ENCODE measurements at regions not wholly inside any gene's neighbourhood (a gene's known extent, or its start where the extent isn't known, plus 50 kb on each side); places are given as distances from the start of the nearest gene placed in this dataset.

GRCh38 chr6:85017352-85017751 is 253.0 kb upstream of the TBX18 start:
- no peak for DNase-seq
- Histone ChIP-seq H3K9me3 (ENCODE audit: severe bottlenecking) (no peaks in the 10 kb centered on the region), H3K27me3 (ENCODE audit: insufficient read depth, low read depth, severe bottlenecking) (peaks cover 52% of the 10 kb centered on the region), H3K27ac (no peak overlapping the region), H3K36me3 (no peaks in the 10 kb centered on the region), H3K4me3 (ENCODE audit: low read depth, low read length) (no peak overlapping the region)
- TF ChIP-seq, protein P1, sequence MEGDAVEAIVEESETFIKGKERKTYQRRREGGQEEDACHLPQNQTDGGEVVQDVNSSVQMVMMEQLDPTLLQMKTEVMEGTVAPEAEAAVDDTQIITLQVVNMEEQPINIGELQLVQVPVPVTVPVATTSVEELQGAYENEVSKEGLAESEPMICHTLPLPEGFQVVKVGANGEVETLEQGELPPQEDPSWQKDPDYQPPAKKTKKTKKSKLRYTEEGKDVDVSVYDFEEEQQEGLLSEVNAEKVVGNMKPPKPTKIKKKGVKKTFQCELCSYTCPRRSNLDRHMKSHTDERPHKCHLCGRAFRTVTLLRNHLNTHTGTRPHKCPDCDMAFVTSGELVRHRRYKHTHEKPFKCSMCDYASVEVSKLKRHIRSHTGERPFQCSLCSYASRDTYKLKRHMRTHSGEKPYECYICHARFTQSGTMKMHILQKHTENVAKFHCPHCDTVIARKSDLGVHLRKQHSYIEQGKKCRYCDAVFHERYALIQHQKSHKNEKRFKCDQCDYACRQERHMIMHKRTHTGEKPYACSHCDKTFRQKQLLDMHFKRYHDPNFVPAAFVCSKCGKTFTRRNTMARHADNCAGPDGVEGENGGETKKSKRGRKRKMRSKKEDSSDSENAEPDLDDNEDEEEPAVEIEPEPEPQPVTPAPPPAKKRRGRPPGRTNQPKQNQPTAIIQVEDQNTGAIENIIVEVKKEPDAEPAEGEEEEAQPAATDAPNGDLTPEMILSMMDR (IDR thresholded peaks at IDR 0.05; ENCODE audit: low read depth, low read length) = no peak

DNA sequence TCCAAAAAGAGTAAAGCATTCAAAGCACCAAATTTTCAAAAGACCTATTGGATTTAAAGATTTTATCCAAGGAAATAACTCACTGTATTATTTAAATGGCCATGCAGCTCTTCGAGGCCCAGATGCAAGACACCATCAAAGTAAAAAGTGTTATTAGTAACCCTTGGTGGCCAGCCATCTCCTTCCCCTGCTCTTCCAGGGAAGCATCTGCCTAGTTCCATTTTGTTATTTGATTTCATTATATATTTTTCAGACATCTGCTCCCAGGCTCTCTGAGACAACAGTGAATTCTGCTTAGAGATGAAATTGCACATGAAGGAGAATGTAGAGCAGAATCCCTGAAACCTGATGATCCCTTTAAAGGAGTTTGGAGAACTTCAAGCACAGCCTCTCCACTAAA is 252.3 kb upstream of the TBX18 start:
- H3K36me3 ChIP-seq = no peaks in the 10 kb centered on the region
- H3K9me3 ChIP-seq (ENCODE audit: severe bottlenecking) = no peaks in the 10 kb centered on the region
- no peak overlapping the region for H3K4me3 ChIP-seq (ENCODE audit: low read depth, low read length)

DNA sequence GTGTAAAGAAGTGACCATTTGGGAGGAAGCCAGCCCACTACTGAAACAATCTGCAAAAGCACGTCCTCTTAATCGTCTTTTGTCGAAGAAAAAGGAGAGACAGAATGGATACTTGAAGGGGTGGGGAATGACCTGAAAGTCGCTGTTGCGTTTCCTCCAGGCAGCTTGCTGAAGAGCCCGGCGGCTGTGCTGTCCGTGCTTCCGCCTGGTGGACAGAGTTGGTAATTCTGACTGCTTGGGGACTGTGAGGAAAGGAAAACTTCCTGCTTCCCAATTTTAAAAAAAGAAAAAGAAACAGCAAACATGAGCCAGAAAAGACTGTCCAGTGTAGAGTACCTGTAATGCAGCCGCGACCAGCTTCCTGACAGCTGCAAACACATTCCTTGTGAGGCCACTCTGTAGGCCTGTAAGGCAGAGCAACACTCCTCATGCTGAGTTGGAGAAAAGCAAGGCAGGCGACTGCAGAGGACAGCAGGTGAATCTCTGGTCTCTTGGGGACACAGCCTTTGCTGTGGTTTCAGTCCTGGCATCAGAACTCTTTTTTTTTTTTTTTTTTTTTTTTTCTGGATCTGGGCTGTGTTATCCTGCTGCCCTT is 251.1 kb upstream of the TBX18 start:
- DNase-seq = peak; percentile 66
- TF ChIP-seq, protein P1 (IDR thresholded peaks at IDR 0.05; ENCODE audit: low read depth, low read length) = peak; percentile 74
- Histone ChIP-seq H3K4me3 (ENCODE audit: low read depth, low read length) (no peak overlapping the region), H3K36me3 (no peaks in the 10 kb centered on the region), H3K9me3 (ENCODE audit: severe bottlenecking) (no peaks in the 10 kb centered on the region), H3K27ac (no peak overlapping the region), H3K27me3 (ENCODE audit: insufficient read depth, low read depth, severe bottlenecking) (peaks cover 50% of the 10 kb centered on the region)

More for the DNA sequence above, 252.3 kb upstream of the TBX18 start:
- DNase-seq = no peak
- TF ChIP-seq, protein P1 (IDR thresholded peaks at IDR 0.05; ENCODE audit: low read depth, low read length) = no peak
- H3K27me3 ChIP-seq (ENCODE audit: insufficient read depth, low read depth, severe bottlenecking) = peaks cover 50% of the 10 kb centered on the region
- no peak overlapping the region for H3K27ac ChIP-seq

GRCh38 chr6:85010865-85011264 is 246.5 kb upstream of the TBX18 start:
- no peak for DNase-seq
- TF ChIP-seq, protein P1 (IDR thresholded peaks at IDR 0.05; ENCODE audit: low read depth, low read length) = no peak
- Histone ChIP-seq H3K27ac (no peak overlapping the region), H3K9me3 (ENCODE audit: severe bottlenecking) (no peaks in the 10 kb centered on the region), H3K27me3 (ENCODE audit: insufficient read depth, low read depth, severe bottlenecking) (peaks cover 56% of the 10 kb centered on the region), H3K36me3 (no peaks in the 10 kb centered on the region), H3K4me3 (ENCODE audit: low read depth, low read length) (no peak overlapping the region)

- no peaks in the 10 kb centered on the region for H3K9me3 ChIP-seq (ENCODE audit: severe bottlenecking)
- TF ChIP-seq, protein P1 (IDR thresholded peaks at IDR 0.05; ENCODE audit: low read depth, low read length) = no peak
- no peak overlapping the region for H3K4me3 ChIP-seq (ENCODE audit: low read depth, low read length)
- no peak overlapping the region for H3K27ac ChIP-seq
- H3K27me3 ChIP-seq (ENCODE audit: insufficient read depth, low read depth, severe bottlenecking) = peaks cover 54% of the 10 kb centered on the region
- H3K36me3 ChIP-seq = no peaks in the 10 kb centered on the region
- no peak for DNase-seq
Measured at GRCh38 chr6:85008296-85009009, 244.1 kb upstream of the TBX18 start.
